HG03439 (cell line): ENCODE measurements at regions not wholly inside any gene's neighbourhood (a gene's known extent, or its start where the extent isn't known, plus 50 kb on each side); places are given as distances from the start of the nearest gene placed in this dataset.
"Not testable (repeated sequence)": the region's sequence is repeated elsewhere in the genome, so short reads cannot be mapped to it uniquely, and the experiment has no call there.

Experiments used
- ATAC-seq: cut with Tn5 transposase; IDR thresholded peaks from one replicate; pipeline ENCODE4 v1.9.1; 2021; ENCODE audit warnings: mild to moderate bottlenecking, moderate library complexity; ENCODE audit not compliant: unreplicated experiment

DNA sequence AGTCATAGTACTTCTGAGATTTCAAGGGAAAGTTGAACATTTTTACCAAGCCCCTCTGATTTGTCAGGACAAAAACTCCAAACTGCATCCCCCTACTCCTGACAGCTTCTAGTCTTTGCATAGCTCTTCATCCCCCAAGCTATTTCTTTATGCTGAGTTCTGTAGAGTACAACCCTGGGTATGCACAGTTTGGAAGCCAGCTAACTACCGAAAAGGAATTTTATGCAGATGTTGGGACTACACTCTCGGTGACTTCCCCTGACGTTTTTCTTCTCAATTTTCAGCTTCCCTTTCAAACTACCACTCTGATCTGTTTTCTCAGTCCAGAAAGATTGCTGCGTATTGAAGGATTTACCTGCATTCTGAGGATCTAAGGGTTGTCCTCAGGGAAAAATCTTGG lies 1060.2 kb upstream of the ACVR2A start:
- ATAC-seq, result no peak

GRCh38 chr2:146777181-146777580 lies 1067.6 kb upstream of the ACVR2A start:
- no peak for ATAC-seq

- no peak for ATAC-seq
Observed at GRCh38 chr2:146776596-146776995, 1068.2 kb upstream of the ACVR2A start.

GRCh38 chr2:146771531-146771930 lies 1073.3 kb upstream of the ACVR2A start:
- ATAC-seq, result no peak

DNA sequence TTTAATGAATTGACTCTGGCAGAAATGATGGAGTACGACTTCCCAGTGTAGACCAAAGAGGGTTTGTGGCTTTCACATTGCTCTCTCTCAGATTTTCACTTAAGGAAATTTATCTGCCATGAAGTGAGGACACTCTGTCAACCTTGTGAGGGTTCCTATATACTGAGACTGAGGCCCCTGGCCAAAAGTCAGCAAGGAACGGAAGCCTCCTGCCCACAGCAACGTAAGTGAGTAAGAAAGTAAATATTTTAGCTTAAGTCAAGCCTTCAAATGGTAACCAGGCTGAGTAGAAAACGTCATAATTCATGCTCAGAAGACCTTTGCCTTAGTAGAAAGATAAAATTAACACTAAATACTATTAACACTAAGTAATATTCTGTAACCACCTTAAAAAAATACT lies 1080.5 kb upstream of the ACVR2A start:
- no peak for ATAC-seq

DNA sequence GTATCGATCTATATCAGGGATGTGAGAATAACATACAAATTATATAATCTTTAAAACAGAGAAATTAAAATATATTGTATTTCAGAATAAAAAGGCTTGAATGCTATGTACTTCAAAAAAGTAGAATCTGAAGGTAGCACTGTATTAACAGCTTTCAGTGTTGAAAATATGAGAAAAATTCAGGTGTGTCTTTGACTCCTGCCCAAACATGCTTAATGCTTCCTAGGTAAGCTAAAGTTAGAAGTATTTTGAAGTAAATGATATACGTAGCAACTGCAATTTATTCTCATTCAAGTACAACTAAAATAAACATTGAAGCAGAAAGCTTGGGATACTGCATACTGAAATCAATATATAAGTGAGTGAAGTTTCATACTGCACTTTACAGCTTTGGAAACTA lies 1082.0 kb upstream of the ACVR2A start:
- ATAC-seq, result no peak

DNA sequence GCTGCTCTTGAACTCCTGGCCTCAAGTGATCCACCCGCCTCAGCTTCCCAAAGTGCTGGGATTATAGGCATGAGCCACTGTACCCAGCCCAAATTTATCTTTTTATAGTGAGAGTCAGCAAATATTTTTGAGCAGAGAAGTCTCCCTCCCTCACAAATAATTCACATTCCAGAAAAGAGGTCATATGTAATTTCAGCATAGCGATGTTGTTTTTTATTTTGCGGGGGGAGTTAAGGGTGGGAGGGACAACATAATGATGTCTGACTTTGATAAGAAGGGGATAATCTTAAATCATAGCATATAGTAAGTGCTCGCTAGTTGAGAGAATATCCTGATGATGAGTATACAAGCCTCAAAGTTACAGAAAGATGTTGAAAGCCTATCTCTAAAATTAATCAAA lies 1090.2 kb upstream of the ACVR2A start:
- no peak for ATAC-seq

- no peak for ATAC-seq
Observed at GRCh38 chr2:146748046-146748445, 1096.8 kb upstream of the ACVR2A start.

DNA sequence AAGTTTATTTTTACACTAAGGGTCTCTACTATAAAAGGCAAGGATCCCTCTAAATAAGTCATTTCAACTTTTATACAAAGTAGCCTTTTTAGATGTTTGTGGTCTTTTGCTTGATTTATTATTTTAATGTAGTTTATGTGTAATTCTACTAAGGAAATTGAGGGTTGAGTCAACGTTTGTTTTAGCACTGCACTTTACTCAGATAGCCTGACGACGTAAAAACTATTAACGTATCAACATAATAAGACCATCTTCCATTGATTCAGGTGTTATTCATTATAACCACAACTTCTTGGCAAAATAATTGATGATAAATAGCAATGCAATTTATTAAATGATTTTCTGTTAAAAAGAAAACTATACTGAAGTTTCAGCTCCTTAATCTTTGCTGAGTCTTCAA lies 1103.6 kb upstream of the ACVR2A start:
- ATAC-seq, result no peak

DNA sequence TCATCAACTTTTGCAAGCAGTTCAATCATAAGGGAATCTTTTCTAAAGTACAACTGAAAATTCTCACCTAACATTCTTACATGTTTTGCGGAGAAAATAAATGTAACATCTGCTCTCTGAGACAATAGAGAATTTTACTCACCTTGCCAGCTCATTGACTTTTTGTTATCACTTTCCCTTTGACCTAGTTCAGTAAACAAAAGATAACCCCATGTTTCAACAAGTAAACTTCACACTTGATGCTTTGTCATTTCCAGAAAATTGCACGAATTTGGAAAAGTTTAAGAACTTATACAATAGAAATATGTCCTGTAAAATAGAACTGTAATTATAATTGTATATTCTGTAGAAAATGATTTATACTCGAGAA lies 1110.0 kb upstream of the ACVR2A start:
- ATAC-seq, result no peak

- ATAC-seq, result no peak
Observed at GRCh38 chr2:146734042-146734820, 1110.6 kb upstream of the ACVR2A start.

DNA sequence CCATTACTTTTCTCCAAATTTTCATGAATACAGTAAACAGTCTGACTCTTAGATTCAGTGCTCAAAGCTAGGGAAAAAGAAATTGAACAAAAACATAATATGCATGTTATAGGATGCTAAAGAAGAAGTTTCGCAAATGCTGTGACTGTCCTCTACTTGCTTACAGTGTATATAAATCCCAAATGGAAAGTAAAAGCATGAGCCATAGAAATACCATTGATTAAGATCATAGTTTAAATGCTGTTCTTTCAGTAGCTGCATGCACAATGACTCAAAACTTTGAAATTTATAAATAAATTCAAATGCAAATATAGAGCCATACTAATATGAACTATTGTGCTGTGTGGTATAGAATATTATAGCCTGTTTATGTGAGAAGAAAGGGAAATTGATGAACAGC lies 1113.9 kb upstream of the ACVR2A start:
- no peak for ATAC-seq

- no peak for ATAC-seq
Observed at GRCh38 chr2:146721486-146721885, 1123.3 kb upstream of the ACVR2A start.

- no peak for ATAC-seq
Observed at GRCh38 chr2:146720170-146720569, 1124.7 kb upstream of the ACVR2A start.

- ATAC-seq, result no peak
Observed at GRCh38 chr2:146716591-146716990, 1128.2 kb upstream of the ACVR2A start.

DNA sequence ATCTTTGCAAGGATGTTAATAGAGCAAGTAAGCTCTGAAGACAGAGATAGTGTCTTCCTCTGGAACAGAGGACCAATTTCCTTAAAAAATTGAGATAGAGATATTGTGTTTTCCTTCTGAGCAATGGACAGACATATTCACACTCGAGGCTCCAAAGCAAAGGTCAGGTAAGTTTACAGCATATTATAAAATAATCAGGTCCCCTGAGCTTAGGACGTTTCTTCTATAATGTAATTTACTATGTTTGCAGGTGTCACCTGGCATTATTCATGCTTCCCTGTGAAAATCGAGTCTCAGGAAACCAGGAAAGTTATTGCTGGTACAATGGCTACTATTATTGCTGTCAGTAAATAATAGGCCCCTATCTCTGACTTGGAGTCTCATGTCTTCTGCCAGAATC lies 1135.8 kb upstream of the ACVR2A start:
- no peak for ATAC-seq

GRCh38 chr2:146701183-146701582 lies 1143.6 kb upstream of the ACVR2A start:
- no peak for ATAC-seq

DNA sequence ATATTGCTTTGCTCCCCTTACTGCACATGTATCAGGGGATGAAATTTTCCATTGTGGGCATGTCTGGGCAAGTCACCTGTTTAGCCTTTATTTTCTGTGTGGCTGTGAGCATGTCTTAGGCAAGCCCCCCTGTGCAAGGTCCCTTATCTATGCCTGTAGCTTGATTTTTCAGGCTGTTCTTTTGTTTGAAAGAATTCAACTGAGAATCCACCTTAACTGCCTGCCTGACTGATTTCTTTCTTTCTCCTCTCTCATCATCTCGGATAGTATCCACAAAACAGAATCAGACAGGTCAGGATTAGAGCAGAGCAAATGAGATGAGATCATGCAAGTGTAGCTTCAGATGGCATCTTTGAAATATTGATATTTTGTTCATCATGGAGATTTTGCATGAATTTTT lies 1147.5 kb upstream of the ACVR2A start:
- no peak for ATAC-seq

GRCh38 chr2:146696787-146697186 lies 1148.0 kb upstream of the ACVR2A start:
- ATAC-seq, result not testable (repeated sequence)

- no peak for ATAC-seq
Observed at GRCh38 chr2:146681991-146682390, 1162.8 kb upstream of the ACVR2A start.

GRCh38 chr2:146678516-146678915 lies 1166.3 kb upstream of the ACVR2A start:
- ATAC-seq, result no peak

- no peak for ATAC-seq
Observed at GRCh38 chr2:146677280-146677679, 1167.5 kb upstream of the ACVR2A start.

DNA sequence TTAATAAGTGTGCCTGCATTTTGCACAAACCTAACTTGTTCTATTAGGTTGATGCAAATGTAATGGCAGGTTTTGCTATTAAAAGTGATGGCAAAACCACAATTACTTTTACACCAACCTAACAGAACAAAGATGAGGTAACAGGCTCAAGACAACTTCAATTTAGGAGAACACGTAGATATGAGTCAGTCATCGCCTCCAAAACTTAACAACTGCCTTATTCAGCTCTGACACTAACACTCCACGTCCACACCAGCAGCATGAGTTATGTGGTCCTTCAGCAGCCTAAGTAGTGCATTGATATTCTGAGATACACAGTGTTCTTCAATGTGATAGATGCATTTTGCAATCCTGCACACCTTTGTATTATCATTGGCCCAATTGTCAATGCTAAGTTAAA lies 1175.1 kb upstream of the ACVR2A start:
- ATAC-seq, result no peak
